Motor neuron (in vitro differentiated cells): ENCODE measurements at regions not wholly inside any gene's neighbourhood (a gene's known extent, or its start where the extent isn't known, plus 50 kb on each side); places are given as distances from the start of the nearest gene placed in this dataset.
"Not testable (repeated sequence)": the region's sequence is repeated elsewhere in the genome, so short reads cannot be mapped to it uniquely, and the experiment has no call there.

Experiments used
- ATAC-seq, 8 experiments: fragments of 200-7000 bp; cut with Tn5 transposase; replicated peaks in 6 of 8; 2 replicates each; pipeline ENCODE4 v1.8.0; 2021; ENCODE audit warnings: mild to moderate bottlenecking in 8 of 8, moderate library complexity in 8 of 8
- H3K27ac ChIP-seq, 2 donors: fragments of 250-450 bp; sonication (Bioruptor Pico); 2 replicates each; pipeline ENCODE4 v1.9.0; 2021; ENCODE audit warnings: antibody characterized with exemption in 2 of 2, mild to moderate bottlenecking in 2 of 2, moderate library complexity in 1 of 2
- H3K4me1 ChIP-seq, 2 donors: fragments of 250-450 bp; sonication (Bioruptor Pico); replicated peaks in 1 of 2; 2 replicates each; pipeline ENCODE4 v1.6.1; 2021; ENCODE audit warnings: antibody characterized with exemption in 2 of 2, mild to moderate bottlenecking in 2 of 2, moderate library complexity in 1 of 2
- H3K4me3 ChIP-seq, 5 donors: fragments of 250-450 bp; sonication (Bioruptor Pico); 2 replicates each; pipeline ENCODE4 v1.9.0; 2021; ENCODE audit warnings: antibody characterized with exemption in 5 of 5, mild to moderate bottlenecking in 5 of 5, moderate library complexity in 4 of 5
- WGBS, 10 experiments: fragments of 450-650 bp; shearing (Covaris generic); methylation state at CpG; one replicate each; pipeline ENCODE4 v1.0.0; 2022; 5-methylcytosine and 5-hydroxymethylcytosine counted together
- in situ Hi-C, 9 experiments: fragments of 400-800 bp; cut with MboI; loops; one replicate each; pipeline ENCODE4 v1.15.0; 2021; ENCODE audit warnings: low sequenced_read_pairs in 9 of 9, low pct_unique_long_range_greater_than_20kb in 2 of 9; ENCODE audit not compliant: unreplicated experiment in 9 of 9

- in situ Hi-C loops = no loop called here
- no peak overlapping the region for H3K27ac ChIP-seq
- H3K4me1 ChIP-seq = no peaks in the 10 kb centered on the region
- no peak for ATAC-seq
- no peak overlapping the region for H3K4me3 ChIP-seq
- 60 to 100% (median 93%) methylated on average over 1 to 2 of the region's 2 CpGs for WGBS, 10 experiments
These were observed 928.7 kb upstream of the SOX9 start for GRCh38 chr17:71192039-71192555.

- in situ Hi-C loops = no loop called here
- Histone ChIP-seq H3K27ac (no peak overlapping the region), H3K4me1 (no peaks in the 10 kb centered on the region), H3K4me3 (no peak overlapping the region)
- ATAC-seq = no peak
- WGBS, 10 experiments = 30 to 94% (median 76%) methylated on average over 1 to 2 of the region's 2 CpGs; no CpG with 5 or more reads in 2 of the 10 experiments
These were observed 928.0 kb upstream of the SOX9 start for GRCh38 chr17:71192848-71193247.

GRCh38 chr17:71200597-71200996, 920.2 kb upstream of the SOX9 start:
- no peak for ATAC-seq

GRCh38 chr17:71201639-71202038, 919.2 kb upstream of the SOX9 start:
- H3K4me3 ChIP-seq = no peak overlapping the region
- H3K4me1 ChIP-seq = peaks cover 0 to 3% of the 10 kb centered on the region in 2 donors
- H3K27ac ChIP-seq = no peak overlapping the region
- in situ Hi-C loops = no loop called here
- 60 to 100% (median 83%) methylated on average over 1 to 2 of the region's 2 CpGs; no CpG with 5 or more reads in 1 of the 10 experiments for WGBS, 10 experiments
- ATAC-seq = no peak

More at GRCh38 chr17:71200597-71200996, 920.2 kb upstream of the SOX9 start:
- H3K27ac ChIP-seq = no peak overlapping the region
- H3K4me3 ChIP-seq = no peak overlapping the region
- in situ Hi-C loops = no loop called here
- WGBS, 10 experiments = 0 to 83% (median 61%) methylated on average over 1 of the region's 1 CpG; no CpG with 5 or more reads in 6 of the 10 experiments
- H3K4me1 ChIP-seq = peaks cover 0 to 3% of the 10 kb centered on the region in 2 donors

- peaks cover 0 to 3% of the 10 kb centered on the region in 2 donors for H3K4me1 ChIP-seq
- H3K27ac ChIP-seq = no peak overlapping the region
- ATAC-seq = no peak
- in situ Hi-C loops = no loop called here
- WGBS, 10 experiments = 60 to 100% (median 100%) methylated on average over 1 to 2 of the region's 2 CpGs; no CpG with 5 or more reads in 1 of the 10 experiments
- no peak overlapping the region for H3K4me3 ChIP-seq
These were observed 918.4 kb upstream of the SOX9 start for GRCh38 chr17:71202449-71202848.

DNA sequence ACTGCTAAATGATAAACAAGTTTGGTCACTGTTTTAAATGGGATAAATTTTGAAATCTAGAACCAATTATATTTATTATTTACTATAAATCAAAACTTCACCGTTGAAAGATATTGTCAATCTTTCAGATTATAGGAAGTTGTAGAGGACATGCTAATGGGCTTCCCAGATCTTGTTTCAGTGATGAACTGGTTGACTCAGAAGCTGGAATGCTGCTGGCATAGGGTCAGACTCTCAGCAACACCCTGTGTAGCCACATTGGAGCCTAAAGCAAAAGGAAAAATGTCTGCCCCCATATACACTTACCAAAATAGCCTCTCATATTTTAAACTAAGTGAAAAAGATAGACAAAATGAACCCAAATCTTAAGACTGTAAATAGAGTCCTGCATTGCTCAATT, 916.9 kb upstream of the SOX9 start:
- WGBS, 10 experiments = 60 to 100% (median 84%) methylated on average over 1 of the region's 1 CpG
- Histone ChIP-seq H3K27ac (no peak overlapping the region), H3K4me3 (no peak overlapping the region), H3K4me1 (peaks cover 0 to 3% of the 10 kb centered on the region in 2 donors)
- in situ Hi-C loops = no loop called here
- peak in 2 of 8 experiments; percentile 62 to 92 for ATAC-seq

DNA sequence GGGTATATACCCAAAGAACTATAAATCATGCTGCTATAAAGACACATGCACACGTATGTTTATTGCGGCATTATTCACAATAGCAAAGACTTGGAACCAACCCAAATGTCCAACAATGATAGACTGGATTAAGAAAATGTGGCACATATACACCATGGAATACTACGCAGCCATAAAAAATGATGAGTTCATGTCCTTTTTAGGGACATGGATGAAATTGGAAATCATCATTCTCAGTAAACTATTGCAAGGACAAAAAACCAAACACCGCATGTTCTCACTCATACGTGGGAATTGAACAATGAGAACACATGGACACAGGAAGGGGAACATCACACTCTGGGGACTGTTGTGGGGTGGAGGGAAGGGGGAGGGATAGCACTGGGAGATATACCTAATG, 914.9 kb upstream of the SOX9 start:
- ATAC-seq, in situ Hi-C loops, H3K27ac ChIP-seq, H3K4me1 ChIP-seq, H3K4me3 ChIP-seq: not testable (repeated sequence)
- no CpG with 5 or more reads among the region's 5 CpGs for WGBS, 10 experiments

- H3K27ac ChIP-seq = no peak overlapping the region
- no peak for ATAC-seq
- H3K4me1 ChIP-seq = no peaks in the 10 kb centered on the region
- in situ Hi-C loops = no loop called here
- 24 to 100% (median 100%) methylated on average over 1 to 3 of the region's 3 CpGs; no CpG with 5 or more reads in 2 of the 10 experiments for WGBS, 10 experiments
- H3K4me3 ChIP-seq = no peak overlapping the region
These were observed 912.6 kb upstream of the SOX9 start for GRCh38 chr17:71208111-71208704.

DNA sequence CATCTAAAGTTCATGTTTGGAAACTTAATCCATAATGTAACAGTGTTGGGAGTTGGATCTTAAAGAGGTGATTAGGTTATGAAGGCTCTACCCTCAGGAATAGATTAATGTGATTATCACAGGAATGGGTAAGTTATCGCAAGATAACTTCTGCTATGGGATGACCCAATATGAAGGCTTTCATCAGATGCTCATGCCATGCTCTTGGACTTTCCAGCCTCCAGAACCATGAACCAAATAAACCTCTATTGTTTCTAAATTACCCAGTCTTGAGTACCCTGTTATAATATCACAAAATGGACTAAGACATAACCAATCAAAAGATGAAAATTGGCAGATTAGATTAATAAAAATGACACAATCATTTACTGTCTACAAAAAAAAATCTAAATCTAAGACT, 906.9 kb upstream of the SOX9 start:
- WGBS, 10 experiments = 86 to 100% (median 100%) methylated on average over 1 of the region's 1 CpG; no CpG with 5 or more reads in 4 of the 10 experiments
- ATAC-seq = no peak
- H3K4me1 ChIP-seq = no peaks in the 10 kb centered on the region
- no peak overlapping the region for H3K4me3 ChIP-seq
- in situ Hi-C loops = no loop called here
- H3K27ac ChIP-seq = no peak overlapping the region

- in situ Hi-C loops = no loop called here
- Histone ChIP-seq H3K4me1 (no peaks in the 10 kb centered on the region), H3K4me3 (no peak overlapping the region), H3K27ac (no peak overlapping the region)
- WGBS, 10 experiments = 44 to 100% (median 95%) methylated on average over 1 to 2 of the region's 2 CpGs; no CpG with 5 or more reads in 1 of the 10 experiments
- no peak for ATAC-seq
These were observed 903.1 kb upstream of the SOX9 start for GRCh38 chr17:71217769-71218168.

DNA sequence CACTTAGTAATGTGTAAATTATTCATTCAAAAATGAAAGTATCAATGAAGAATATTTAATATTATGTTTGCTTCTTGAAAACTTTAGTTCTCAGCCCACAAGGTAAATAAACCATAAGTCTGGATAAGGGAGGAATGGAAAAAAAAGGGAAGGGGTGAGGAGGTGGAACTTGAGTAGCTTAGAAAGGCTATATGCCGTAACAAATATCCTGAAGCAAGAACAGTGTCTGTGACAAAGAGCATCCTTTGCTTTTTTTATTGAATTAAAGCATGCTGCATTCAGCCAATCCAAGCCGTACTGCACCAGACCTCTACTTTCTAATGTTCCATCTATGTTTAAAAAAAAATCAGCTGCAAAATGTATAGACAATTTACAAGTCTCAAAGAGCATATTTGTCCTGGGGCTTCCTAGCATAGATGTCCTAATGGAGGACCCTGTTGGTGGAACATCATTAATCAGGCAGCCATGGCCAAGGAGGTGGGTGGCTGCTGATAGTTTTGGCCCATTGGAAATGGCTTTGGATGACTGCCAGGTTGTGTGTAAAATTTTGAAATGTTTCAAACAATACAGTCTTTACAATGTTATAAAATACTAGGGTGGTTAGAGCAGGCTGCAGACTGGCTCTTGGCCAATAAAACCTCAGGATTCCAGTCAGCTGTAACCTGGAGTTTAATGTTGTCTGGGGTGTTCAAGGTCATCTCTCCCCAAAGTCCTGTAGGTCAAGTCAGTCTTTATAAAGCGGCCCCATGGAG, 895.8 kb upstream of the SOX9 start:
- in situ Hi-C loops = loop anchor here in 1 of 9 experiments (25.0 kb wide), 1 partner anchor 237 kb away; no protein-coding TSS in a partner anchor
- H3K4me3 ChIP-seq = no peak overlapping the region
- 68 to 100% (median 94%) methylated on average over 1 to 3 of the region's 3 CpGs for WGBS, 10 experiments
- no peaks in the 10 kb centered on the region for H3K4me1 ChIP-seq
- no peak overlapping the region for H3K27ac ChIP-seq
- ATAC-seq = peak in 2 of 8 experiments; percentile 17 to 22

GRCh38 chr17:71227841-71228240, 893.0 kb upstream of the SOX9 start:
- no peak overlapping the region for H3K4me3 ChIP-seq
- in situ Hi-C loops = loop anchor here in 1 of 9 experiments (25.0 kb wide), 1 partner anchor 234 kb away; no protein-coding TSS in a partner anchor
- peaks cover 0 to 6% of the 10 kb centered on the region in 2 donors for H3K4me1 ChIP-seq
- H3K27ac ChIP-seq = no peak overlapping the region
- 0 to 100% (median 80%) methylated on average over 1 to 2 of the region's 2 CpGs; no CpG with 5 or more reads in 1 of the 10 experiments for WGBS, 10 experiments
- ATAC-seq = no peak

DNA sequence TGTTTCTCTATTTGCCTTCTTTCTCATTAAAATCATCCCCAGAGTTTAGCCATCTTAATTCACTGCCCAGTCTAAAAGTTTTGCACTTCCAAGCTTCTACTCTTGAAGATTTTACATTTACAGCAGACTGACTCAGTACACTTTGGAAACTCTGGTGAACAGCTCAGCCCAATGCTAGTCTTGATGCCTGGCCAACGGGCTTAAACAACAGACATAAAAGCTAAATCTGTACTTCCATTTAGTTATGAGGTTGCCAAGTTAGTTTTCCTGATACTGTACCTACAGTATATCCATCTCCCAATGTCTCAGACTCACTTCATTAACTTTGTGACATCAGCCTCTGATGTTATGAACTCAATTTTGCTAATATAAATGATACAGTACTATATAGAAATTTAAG, 891.8 kb upstream of the SOX9 start:
- Histone ChIP-seq H3K4me3 (no peak overlapping the region), H3K27ac (no peak overlapping the region), H3K4me1 (peaks cover 0 to 6% of the 10 kb centered on the region in 2 donors)
- no peak for ATAC-seq
- in situ Hi-C loops = loop anchor here in 1 of 9 experiments (25.0 kb wide), 1 partner anchor 233 kb away; no protein-coding TSS in a partner anchor
- 0 to 100% (median 80%) methylated on average over 1 of the region's 1 CpG; no CpG with 5 or more reads in 3 of the 10 experiments for WGBS, 10 experiments
